HG02938 (cell line): ENCODE measurements at regions not wholly inside any gene's neighbourhood (a gene's known extent, or its start where the extent isn't known, plus 50 kb on each side); places are given as distances from the start of the nearest gene placed in this dataset.

Source experiments
- ATAC-seq: cut with Tn5 transposase; IDR thresholded peaks from one replicate; pipeline ENCODE4 v1.9.1; 2021; ENCODE audit warnings: mild to moderate bottlenecking, moderate library complexity; ENCODE audit not compliant: unreplicated experiment

DNA sequence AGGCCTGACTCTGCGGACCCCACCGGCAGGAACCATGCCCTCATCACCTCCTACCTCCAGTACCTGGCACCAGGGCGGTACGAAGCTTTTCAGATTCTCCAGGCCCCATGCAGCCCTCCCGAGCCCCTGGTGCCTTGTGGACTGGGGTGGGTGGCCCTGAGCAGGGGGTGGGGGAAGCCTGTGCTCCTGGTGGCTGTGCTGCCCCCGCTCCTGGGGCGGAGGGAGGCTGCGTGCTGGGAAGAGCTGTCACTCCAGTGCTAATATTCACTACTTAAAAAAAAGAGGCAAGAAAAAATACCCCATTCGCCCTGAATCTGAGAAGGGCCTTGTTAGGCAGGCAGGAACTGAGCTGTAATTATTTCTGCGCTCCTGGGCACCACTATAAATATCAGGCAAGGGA is 111.8 kb downstream of the ENGASE start:
- no peak for ATAC-seq

DNA sequence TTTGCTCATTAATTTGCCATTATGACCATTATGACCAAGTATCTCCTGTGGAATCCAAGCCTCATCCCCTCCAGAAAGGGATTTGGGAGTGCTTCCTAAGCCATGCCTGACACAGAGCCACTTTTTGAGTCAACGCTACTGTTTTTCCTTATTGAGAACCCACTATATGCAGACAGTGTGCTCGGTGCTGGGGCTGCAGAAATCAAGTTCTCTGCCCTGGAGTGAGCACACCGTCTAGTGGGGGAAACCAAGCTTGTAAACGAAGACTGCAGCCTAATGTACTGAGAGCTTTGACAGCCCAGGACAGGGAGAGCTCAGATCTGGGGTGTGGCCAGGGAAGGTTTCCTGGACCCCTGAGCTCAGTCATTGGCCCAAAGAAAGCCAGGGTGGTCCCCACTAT is 111.0 kb downstream of the ENGASE start:
- no peak for ATAC-seq

DNA sequence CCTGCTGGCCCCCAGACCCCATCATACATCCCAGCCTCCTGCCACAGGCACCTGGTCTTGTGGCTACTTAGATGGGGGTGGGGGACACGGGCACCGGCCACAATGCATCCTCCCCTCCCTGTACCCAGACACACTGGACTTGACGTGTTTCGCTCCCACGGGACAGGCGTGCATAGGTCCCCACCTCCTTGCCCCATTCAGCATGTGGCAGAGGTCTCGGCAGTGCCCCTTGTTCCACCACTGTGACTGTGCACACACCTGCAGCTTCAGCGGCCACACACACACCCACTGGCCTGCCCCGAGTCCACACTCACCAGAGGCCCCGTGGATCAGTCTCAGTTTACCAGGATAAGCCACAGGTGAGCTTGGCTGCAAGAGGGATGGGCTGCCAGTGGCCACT is 109.6 kb downstream of the ENGASE start:
- ATAC-seq = no peak

GRCh38 chr17:79183293-79184158 is 108.9 kb downstream of the ENGASE start:
- no peak for ATAC-seq

DNA sequence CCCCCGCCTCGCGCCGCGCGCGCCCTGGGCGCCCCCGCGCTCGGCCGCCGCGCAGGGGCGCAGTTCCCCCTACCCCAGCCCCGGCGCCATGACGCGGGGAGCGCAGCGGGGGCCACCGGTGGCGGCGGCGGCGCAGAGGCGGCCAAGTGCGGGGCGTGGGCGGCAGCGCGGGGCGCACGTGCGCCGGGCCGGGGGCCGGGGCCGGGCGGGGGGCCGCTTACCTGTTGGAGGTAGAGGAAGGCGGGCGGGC is 108.3 kb downstream of the ENGASE start:
- ATAC-seq = no peak

- no peak for ATAC-seq
Observed at GRCh38 chr17:79182176-79183042, 107.8 kb downstream of the ENGASE start.

DNA sequence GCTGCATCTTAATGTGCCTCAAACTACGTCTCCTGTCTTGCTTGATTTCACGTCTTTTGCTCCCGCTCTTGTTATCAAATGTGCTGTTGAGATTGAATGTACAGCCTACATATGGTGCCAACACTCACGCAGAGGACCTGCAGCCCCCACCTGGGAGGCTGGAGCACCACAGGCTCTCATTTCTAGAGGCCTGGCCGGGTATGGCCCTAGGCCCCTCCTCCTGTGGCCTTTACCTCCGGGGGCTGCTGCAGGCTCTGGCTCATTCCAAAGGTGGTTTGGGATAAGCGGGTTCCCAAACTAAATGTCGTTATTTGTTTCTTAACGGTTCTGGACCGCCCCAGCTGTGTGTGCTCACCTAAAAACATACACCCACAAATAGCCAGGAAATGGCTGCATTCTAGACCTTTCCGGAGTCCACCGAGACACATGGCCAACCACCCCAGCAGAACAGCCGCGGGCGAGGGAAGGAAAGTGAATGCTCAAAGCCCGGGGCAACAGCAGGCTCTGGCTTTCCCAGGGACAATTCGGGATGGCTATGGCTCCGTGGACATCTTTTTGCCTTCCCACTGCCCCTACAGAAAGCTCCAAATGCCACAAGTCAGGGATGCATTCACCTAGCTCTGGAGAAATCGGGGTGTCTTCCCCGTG is 105.9 kb downstream of the ENGASE start:
- no peak for ATAC-seq

- no peak for ATAC-seq
Observed at GRCh38 chr17:79179334-79179733, 104.7 kb downstream of the ENGASE start.

- no peak for ATAC-seq
Observed at GRCh38 chr17:79177877-79178276, 103.3 kb downstream of the ENGASE start.

DNA sequence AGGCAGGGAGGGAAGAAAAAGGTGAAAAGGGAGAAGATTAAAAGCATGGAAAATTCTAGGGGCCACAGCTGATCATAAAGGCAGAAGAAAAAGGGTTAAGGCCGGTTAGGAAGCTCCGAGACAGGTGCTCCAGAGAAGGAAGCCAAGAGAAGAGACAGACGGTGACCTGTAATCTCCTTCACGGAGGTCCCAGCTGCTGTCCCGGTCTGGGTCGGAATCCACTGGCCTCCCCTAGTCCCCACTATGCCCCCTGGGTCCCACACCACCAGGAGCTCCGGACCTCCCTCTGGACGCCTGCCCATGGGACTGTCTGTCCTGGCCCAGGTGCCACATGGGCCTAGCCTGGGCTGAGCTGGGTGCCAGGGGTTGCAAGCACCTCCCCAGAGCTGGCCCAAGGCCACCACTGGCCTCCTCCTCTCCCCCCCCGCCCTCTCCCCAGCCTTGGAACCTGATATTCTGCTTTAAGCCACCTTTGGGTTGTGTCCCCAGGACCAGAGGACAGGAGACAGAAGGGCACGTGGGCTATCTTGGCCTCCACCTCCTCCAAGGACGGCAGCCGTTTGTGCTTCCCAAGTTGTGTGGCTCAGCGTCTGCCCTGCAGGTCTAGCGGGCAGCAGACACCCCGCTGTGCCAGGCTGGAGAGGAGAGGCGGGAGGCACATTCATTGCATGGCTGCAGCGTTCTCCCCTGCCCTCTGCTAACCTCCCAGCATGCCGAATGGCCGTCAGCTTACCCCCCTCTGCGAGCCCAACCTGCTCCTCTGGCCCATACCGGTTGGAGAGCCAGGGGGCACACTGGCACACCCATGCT is 102.4 kb downstream of the ENGASE start:
- ATAC-seq = no peak

GRCh38 chr17:79174905-79175856 is 100.6 kb downstream of the ENGASE start:
- no peak for ATAC-seq

GRCh38 chr17:79174193-79174765 is 99.7 kb downstream of the ENGASE start:
- no peak for ATAC-seq

DNA sequence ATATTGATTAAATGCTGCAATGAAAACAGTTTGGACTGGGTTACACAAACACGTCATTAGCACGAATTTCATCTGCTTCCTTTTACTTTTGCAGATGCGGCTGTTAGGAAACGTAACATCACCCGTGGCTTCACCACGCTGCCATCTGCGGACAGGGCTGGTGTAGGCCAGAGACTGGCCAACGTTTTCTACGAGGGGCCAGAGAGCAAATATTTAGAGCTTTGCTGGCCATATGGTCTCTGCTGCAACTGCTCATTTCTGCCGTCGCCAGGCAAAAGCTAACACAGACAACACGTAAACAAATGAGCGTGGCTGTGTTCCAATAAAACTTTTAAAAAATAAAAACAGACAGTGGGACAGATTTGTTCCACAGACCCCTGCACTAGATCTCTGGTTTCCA is 96.6 kb downstream of the ENGASE start:
- no peak for ATAC-seq

GRCh38 chr17:79169861-79170260 is 95.2 kb downstream of the ENGASE start:
- ATAC-seq = no peak

DNA sequence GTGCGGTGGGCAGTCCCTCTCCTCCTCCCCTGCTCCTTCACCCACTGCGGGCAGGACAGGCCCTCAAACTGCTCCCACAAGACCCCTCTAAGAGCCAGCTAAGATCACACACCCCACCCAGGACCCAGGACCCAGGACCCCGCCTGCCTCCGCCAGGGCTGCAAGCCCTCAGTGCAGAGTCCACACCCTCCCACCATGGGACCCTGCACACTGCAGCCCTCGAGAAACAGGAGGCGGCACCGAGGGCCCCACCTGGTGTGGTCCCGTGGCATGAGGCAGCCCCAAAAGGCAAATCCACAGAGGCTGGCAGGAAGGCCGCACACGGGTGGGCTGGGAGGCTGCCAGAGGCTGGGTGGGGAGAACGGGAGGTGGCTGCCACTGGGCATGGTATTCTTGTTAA is 94.7 kb downstream of the ENGASE start:
- ATAC-seq = no peak

- ATAC-seq = no peak
Observed at GRCh38 chr17:79168486-79169055, 93.9 kb downstream of the ENGASE start.

GRCh38 chr17:79167486-79167885 is 92.9 kb downstream of the ENGASE start:
- no peak for ATAC-seq

GRCh38 chr17:79165756-79166473 is 91.3 kb downstream of the ENGASE start:
- no peak for ATAC-seq
